Adrenal gland (tissue), 9 donors: ENCODE measurements at regions not wholly inside any gene's neighbourhood (a gene's known extent, or its start where the extent isn't known, plus 50 kb on each side); places are given as distances from the start of the nearest gene placed in this dataset.

Experiments used
- DNase-seq, 7 donors: peaks; one replicate each; pipeline ENCODE4 v3.0.0-alpha.2; 2019 to 2020
- H3K27ac ChIP-seq, 5 donors: fragments of 200-600 bp; sonication (generic) in 4 of 5; 1 replicate in 3 of 5; 2 replicates in 2 of 5; pipeline versions ENCODE4 v1.5.1 to v1.8.0; 2016 to 2020; ENCODE audit warnings: mild to moderate bottlenecking in 1 of 5
- H3K27me3 ChIP-seq: fragments of 200-600 bp; 2 replicates; pipeline ENCODE4 v1.8.0; 2021
- H3K36me3 ChIP-seq, 2 donors: fragments of 200-600 bp; replicated peaks in 1 of 2; 1 replicate in 1 of 2; 2 replicates in 1 of 2; pipeline versions ENCODE4 v1.5.1 to v1.8.0; 2018 to 2022
- H3K4me1 ChIP-seq, 2 donors: fragments of 200-600 bp; replicated peaks in 1 of 2; 1 replicate in 1 of 2; 2 replicates in 1 of 2; pipeline versions ENCODE4 v1.5.1 to v1.8.0; 2018 to 2021
- H3K4me3 ChIP-seq, 4 donors: fragments of 200-600 bp; sonication (generic) in 3 of 4; one replicate each; pipeline ENCODE4 v1.5.1; 2016 to 2018
- H3K9me3 ChIP-seq, 3 donors: fragments of 200-600 bp; sonication (generic) in 1 of 3; replicated peaks in 1 of 3; 1 replicate in 2 of 3; 2 replicates in 1 of 3; pipeline versions ENCODE4 v1.5.1 to v1.8.0; 2016 to 2021
- POLR2A ChIP-seq, 2 donors: fragments of 450-650 bp; IDR thresholded peaks; one replicate each; pipeline ENCODE4 v1.6.1; 2017; ENCODE audit warnings: antibody characterized with exemption in 2 of 2, mild to moderate bottlenecking in 2 of 2, moderate library complexity in 1 of 2
- WGBS, 4 donors: extraction: QIAGEN DNeasy Blood & Tissue Kit in 2 of 4; methylation state at CpG; one replicate each; pipeline versions ENCODE4 v1.1.5 to v1.1.7; 2013 to 2017; 5-methylcytosine and 5-hydroxymethylcytosine counted together
- intact Hi-C, 2 donors: fragments of 100-400 bp; cut with DNase I; formaldehyde crosslinking; loops; one replicate each; pipeline versions ENCODE4 v1.14.1 to v1.15.0; 2022 to 2023
- TF ChIP-seq, protein P1 (sequence below), 6 experiments: fragments of 450-650 bp in 4 of 6; fragments of 200-600 bp in 2 of 6; sonication (generic) in 1 of 6; IDR thresholded peaks; 1 replicate in 5 of 6; 2 replicates in 1 of 6; pipeline versions ENCODE4 v1.5.1 to v1.8.0; 2016 to 2021; ENCODE audit warnings: antibody characterized with exemption in 6 of 6, mild to moderate bottlenecking in 2 of 6, moderate library complexity in 1 of 6
- donor health status: healthy with polysubstance abuse.
- donor health status: Bipolar disorder and iron deficiency.
- donor health status: DM: yes; HTN: yes; CAD: no.
- donor health status: DM: no; HTN: no; CAD: no.
- donor health status: DM: no; HTN: no; CAD: no.

DNA sequence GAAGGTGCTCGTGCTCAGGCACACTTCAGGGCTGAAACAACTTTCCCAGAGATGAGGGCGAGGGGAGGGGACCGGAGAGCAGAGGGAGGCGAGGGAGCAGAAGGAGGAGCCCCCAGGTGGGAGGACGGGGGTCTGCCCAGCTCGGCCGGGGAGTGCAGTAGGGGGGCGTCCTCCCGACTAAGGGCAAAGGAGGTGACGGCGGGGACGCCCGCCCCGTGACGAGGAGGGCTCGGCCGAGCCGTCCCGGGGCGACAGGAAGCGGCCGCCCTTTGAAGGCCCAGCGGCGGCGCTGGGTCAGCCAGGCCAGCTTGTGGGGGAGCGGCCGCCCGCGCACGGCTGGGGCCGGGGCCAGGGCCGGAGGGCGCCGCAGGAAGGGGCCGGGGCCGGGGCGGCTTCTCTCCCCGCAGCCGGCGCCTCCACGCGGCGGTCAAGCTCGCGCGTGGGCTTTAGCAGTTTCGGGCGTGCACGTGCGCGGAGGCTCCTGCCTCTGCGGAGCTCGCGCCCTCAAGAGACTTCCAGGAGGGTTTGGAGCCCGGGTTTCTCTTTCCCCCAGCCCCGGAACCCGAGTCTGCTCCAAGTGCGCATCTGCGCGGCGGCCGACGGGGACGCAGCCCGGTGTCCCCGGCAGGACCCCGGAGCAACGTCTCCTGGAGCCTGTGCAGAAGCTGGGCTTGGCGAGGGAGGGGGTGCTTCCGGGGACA, 100.8 kb upstream of the SLC45A1 start:
- 2 to 18% (median 5%) methylated on average over 7 to 60 of the region's 70 CpGs for WGBS, 4 donors
- DNase-seq, result peak; percentile 37 to 71 (median 54)
- Histone ChIP-seq H3K4me3 (peak overlapping the region in 2 of 4 donors; percentile 45 to 64), H3K4me1 (peaks cover 20 to 21% of the 10 kb centered on the region in 2 donors), H3K9me3 (no peaks in the 10 kb centered on the region), H3K27ac (peak overlapping the region; percentile 42 to 90 (median 72)), H3K36me3 (no peaks in the 10 kb centered on the region), H3K27me3 (no peaks in the 10 kb centered on the region)
- peak in 1 of 2 donors; percentile 34 for TF ChIP-seq POLR2A (IDR thresholded peaks at IDR 0.05)
- TF ChIP-seq, protein P1, sequence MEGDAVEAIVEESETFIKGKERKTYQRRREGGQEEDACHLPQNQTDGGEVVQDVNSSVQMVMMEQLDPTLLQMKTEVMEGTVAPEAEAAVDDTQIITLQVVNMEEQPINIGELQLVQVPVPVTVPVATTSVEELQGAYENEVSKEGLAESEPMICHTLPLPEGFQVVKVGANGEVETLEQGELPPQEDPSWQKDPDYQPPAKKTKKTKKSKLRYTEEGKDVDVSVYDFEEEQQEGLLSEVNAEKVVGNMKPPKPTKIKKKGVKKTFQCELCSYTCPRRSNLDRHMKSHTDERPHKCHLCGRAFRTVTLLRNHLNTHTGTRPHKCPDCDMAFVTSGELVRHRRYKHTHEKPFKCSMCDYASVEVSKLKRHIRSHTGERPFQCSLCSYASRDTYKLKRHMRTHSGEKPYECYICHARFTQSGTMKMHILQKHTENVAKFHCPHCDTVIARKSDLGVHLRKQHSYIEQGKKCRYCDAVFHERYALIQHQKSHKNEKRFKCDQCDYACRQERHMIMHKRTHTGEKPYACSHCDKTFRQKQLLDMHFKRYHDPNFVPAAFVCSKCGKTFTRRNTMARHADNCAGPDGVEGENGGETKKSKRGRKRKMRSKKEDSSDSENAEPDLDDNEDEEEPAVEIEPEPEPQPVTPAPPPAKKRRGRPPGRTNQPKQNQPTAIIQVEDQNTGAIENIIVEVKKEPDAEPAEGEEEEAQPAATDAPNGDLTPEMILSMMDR (IDR thresholded peaks at IDR 0.05), result no peak
- intact Hi-C loops, result loop anchor here (10.0 kb wide), 2 partner anchors 52 to 182 kb away; no protein-coding TSS in a partner anchor

GRCh38 chr1:8216005-8216404, 101.9 kb upstream of the SLC45A1 start:
- no peaks in the 10 kb centered on the region for H3K27me3 ChIP-seq
- DNase-seq, result peak in 1 of 7 donors; percentile 62
- H3K4me3 ChIP-seq, result no peak overlapping the region
- TF ChIP-seq, protein P1 (IDR thresholded peaks at IDR 0.05), result no peak
- TF ChIP-seq POLR2A (IDR thresholded peaks at IDR 0.05), result no peak
- H3K27ac ChIP-seq, result peak overlapping the region in 1 of 5 donors; percentile 26
- peaks cover 20 to 21% of the 10 kb centered on the region in 2 donors for H3K4me1 ChIP-seq
- intact Hi-C loops, result loop anchor here (10.0 kb wide), 2 partner anchors 51 to 181 kb away; no protein-coding TSS in a partner anchor
- 8 to 40% (median 33%) methylated on average over 1 of the region's 1 CpG for WGBS, 4 donors
- H3K9me3 ChIP-seq, result no peaks in the 10 kb centered on the region
- H3K36me3 ChIP-seq, result no peaks in the 10 kb centered on the region

DNA sequence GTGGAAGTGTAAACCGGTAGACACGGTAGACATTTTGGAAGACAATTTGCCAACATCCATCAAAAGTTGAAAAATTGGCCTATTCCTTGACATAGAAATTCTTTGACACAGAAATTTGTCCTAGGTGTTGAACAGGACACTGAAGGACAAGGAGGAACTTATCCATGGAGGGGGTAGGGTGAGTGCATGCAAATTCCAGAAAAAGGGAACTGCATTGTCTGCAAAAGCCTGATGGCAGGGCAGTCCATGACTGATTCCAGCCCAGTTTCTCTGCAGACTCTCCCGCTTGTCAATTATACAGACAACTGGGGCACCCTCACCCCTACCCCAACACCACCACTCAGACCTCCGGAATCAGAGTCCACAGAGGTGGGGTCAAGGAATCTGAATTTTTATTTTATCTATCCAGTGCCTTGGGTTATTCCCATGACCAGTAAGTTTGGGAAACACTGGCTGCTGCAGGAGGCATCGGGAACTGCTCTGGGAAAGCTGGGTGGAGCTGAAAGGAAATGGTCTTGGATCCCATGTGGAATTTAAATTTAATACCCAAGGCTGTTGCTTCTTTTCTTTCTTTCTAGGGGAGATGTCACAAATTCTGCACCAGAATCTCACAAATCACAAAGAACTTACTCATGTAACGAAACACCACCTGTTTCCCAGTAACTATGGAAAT, 103.3 kb upstream of the SLC45A1 start:
- H3K27ac ChIP-seq, result no peak overlapping the region

GRCh38 chr1:8213676-8214075, 104.2 kb upstream of the SLC45A1 start:
- peak in 3 of 7 donors; percentile 46 to 91 (median 69) for DNase-seq
- peaks cover 20 to 21% of the 10 kb centered on the region in 2 donors for H3K4me1 ChIP-seq
- H3K27me3 ChIP-seq, result no peaks in the 10 kb centered on the region
- TF ChIP-seq, protein P1 (IDR thresholded peaks at IDR 0.05), result no peak
- no peak for TF ChIP-seq POLR2A (IDR thresholded peaks at IDR 0.05)
- intact Hi-C loops, result loop anchor here (10.0 kb wide), 2 partner anchors 49 to 179 kb away; no protein-coding TSS in a partner anchor
- H3K4me3 ChIP-seq, result no peak overlapping the region
- 42 to 55% (median 50%) methylated on average over 9 of the region's 9 CpGs for WGBS, 4 donors
- no peaks in the 10 kb centered on the region for H3K9me3 ChIP-seq
- H3K27ac ChIP-seq, result peak overlapping the region in 1 of 5 donors; percentile 24
- no peaks in the 10 kb centered on the region for H3K36me3 ChIP-seq

More for the DNA sequence above, 103.3 kb upstream of the SLC45A1 start:
- TF ChIP-seq POLR2A (IDR thresholded peaks at IDR 0.05), result no peak
- TF ChIP-seq, protein P1 (IDR thresholded peaks at IDR 0.05), result no peak
- Histone ChIP-seq H3K36me3 (no peaks in the 10 kb centered on the region), H3K4me3 (no peak overlapping the region), H3K9me3 (no peaks in the 10 kb centered on the region), H3K27me3 (no peaks in the 10 kb centered on the region), H3K4me1 (peaks cover 20 to 21% of the 10 kb centered on the region in 2 donors)
- no peak for DNase-seq
- WGBS, 4 donors, result 83 to 90% (median 89%) methylated on average over 5 to 6 of the region's 6 CpGs
- intact Hi-C loops, result loop anchor here (10.0 kb wide), 2 partner anchors 50 to 180 kb away; no protein-coding TSS in a partner anchor
